OCI-LY1 (cell line): ENCODE measurements at regions not wholly inside any gene's neighbourhood (a gene's known extent, or its start where the extent isn't known, plus 50 kb on each side); places are given as distances from the start of the nearest gene placed in this dataset.

Experiments used
- CTCF ChIP-seq: fragments of 200-600 bp; sonication (generic), shearing (Covaris generic); IDR thresholded peaks from 2 replicates; pipeline ENCODE4 v1.5.1; 2017; ENCODE audit warnings: mild to moderate bottlenecking, antibody characterized with exemption, low read length, moderate library complexity, mixed read lengths
- EZH2 ChIP-seq: fragments of 200-600 bp; sonication (generic), shearing (Covaris generic); IDR thresholded peaks from 2 replicates; pipeline ENCODE4 v1.8.0; 2017; ENCODE audit warnings: borderline replicate concordance, mixed run types, mild to moderate bottlenecking, antibody characterized with exemption, low read length, moderate library complexity, mixed read lengths

GRCh38 chr6:138622967-138623366 is 123.7 kb upstream of the NHSL1 start:
- no peak for TF ChIP-seq EZH2
- no peak for TF ChIP-seq CTCF
